ENCODE measurements at regions not wholly inside any gene's neighbourhood (a gene's known extent, or its start where the extent isn't known, plus 50 kb on each side); places are given as distances from the start of the nearest gene placed in this dataset.

DNA sequence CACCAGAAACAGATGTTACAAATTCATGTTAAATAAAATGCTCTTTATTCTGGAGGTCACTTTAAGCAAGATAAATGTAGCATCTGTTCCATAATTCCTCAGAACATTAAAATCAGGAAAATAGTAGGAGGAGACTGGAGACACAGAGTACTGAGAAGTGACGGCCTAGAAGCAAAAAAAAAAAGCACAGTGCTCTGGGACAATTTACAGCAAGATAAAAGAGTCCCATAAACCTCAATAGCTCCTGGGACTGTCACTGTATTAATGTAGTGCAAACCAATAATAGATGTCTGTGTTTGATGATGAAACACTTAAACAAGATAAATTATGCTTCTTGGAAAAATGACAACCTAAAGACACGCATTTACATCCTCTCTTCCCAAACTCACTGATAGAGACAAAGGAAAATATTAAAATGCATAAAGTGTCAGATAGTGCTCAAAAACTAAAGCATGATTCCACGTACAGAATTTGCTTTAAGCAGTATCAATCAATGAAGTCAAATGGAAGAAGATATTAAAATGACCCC is 338.8 kb upstream of the REG3G start:
- H3K27me3 ChIP-seq (ENCODE audit: insufficient read depth, low read length, poor library complexity, severe bottlenecking) = no peaks in the 10 kb centered on the region
- H3K27ac ChIP-seq (ENCODE audit: low read depth, low read length) = no peak overlapping the region
- no peaks in the 10 kb centered on the region for H3K36me3 Mint-ChIP-seq
- no peaks in the 10 kb centered on the region for H3K4me1 Mint-ChIP-seq
- peaks cover 16 to 25% (median 21%) of the 10 kb centered on the region in 5 donors for H3K9me3 Mint-ChIP-seq
- no peaks in the 10 kb centered on the region for H3K4me1 ChIP-seq (ENCODE audit: insufficient read depth, low read length)
- H3K9me3 ChIP-seq (ENCODE audit: low read length) = no peaks in the 10 kb centered on the region
- H3K36me3 ChIP-seq (ENCODE audit: insufficient read depth, low read length) = no peaks in the 10 kb centered on the region
- CTCF ChIA-PET = no interaction called here
- POLR2A ChIA-PET = no interaction called here
- no peak for DNase-seq
- H3K27me3 Mint-ChIP-seq = no peaks in the 10 kb centered on the region
- H3K4me3 ChIP-seq (ENCODE audit: low read length) = no peak overlapping the region
- no peak overlapping the region for H3K27ac Mint-ChIP-seq
- no peak overlapping the region for H3K4me3 Mint-ChIP-seq

DNA sequence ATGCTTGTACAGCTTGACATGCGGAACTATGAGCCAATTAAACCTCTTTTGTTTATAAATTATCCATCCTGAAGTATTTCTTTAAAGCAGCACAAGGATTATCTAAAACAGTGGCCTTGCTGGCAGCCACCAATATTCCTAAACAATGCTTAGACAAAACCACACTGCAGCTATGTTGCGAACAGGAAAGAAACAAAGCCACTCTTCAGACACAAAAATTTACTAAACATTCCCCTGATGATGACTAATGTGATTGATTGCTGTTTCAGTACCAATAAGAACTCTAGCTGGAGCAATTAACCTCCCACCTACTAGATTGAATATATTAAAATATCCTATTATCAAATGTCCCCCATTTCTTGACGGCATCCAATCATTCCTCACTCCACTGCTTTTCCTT is 325.8 kb upstream of the REG3G start:
- H3K4me3 Mint-ChIP-seq = no peak overlapping the region

DNA sequence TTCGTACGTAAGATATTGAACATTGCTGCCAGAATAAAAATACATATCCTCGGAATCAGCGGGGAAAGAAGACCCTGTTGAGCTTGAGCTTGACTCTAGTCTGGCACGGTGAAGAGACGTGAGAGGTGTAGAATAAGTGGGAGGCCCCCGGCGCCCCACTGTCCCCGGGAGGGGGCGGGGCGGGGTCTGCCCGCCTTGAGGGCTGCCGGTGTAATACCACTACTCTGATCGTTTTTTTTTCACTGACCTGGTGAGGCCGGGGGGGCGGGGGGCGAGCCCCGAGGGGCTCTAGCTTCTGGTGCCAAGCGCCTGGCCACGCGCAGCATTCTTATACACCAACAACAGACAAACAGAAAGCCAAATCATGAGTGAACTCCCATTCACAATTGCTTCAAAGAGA is 324.0 kb upstream of the REG3G start:
- Histone ChIP-seq H3K4me3 (ENCODE audit: low read length) (no peak overlapping the region), H3K27ac (ENCODE audit: low read depth, low read length) (no peak overlapping the region), H3K9me3 (ENCODE audit: low read length) (no peaks in the 10 kb centered on the region), H3K4me1 (ENCODE audit: insufficient read depth, low read length) (no peaks in the 10 kb centered on the region), H3K27me3 (ENCODE audit: insufficient read depth, low read length, poor library complexity, severe bottlenecking) (no peaks in the 10 kb centered on the region), H3K36me3 (ENCODE audit: insufficient read depth, low read length) (no peaks in the 10 kb centered on the region)
- DNase-seq = no peak
- Mint-ChIP-seq H3K36me3 (no peaks in the 10 kb centered on the region), H3K27ac (no peak overlapping the region), H3K4me1 (no peaks in the 10 kb centered on the region), H3K4me3 (no peak overlapping the region), H3K9me3 (peaks cover 4 to 31% (median 14%) of the 10 kb centered on the region in 5 donors), H3K27me3 (no peaks in the 10 kb centered on the region)
- ChIA-PET CTCF (no interaction called here), POLR2A (no interaction called here)

More for the DNA sequence above, 325.8 kb upstream of the REG3G start:
- no peaks in the 10 kb centered on the region for H3K36me3 Mint-ChIP-seq
- Histone ChIP-seq H3K4me1 (ENCODE audit: insufficient read depth, low read length) (no peaks in the 10 kb centered on the region), H3K27ac (ENCODE audit: low read depth, low read length) (no peak overlapping the region), H3K9me3 (ENCODE audit: low read length) (no peaks in the 10 kb centered on the region), H3K36me3 (ENCODE audit: insufficient read depth, low read length) (no peaks in the 10 kb centered on the region), H3K4me3 (ENCODE audit: low read length) (no peak overlapping the region), H3K27me3 (ENCODE audit: insufficient read depth, low read length, poor library complexity, severe bottlenecking) (no peaks in the 10 kb centered on the region)
- H3K27ac Mint-ChIP-seq = no peak overlapping the region
- H3K9me3 Mint-ChIP-seq = peaks cover 4 to 20% (median 16%) of the 10 kb centered on the region in 5 donors
- CTCF ChIA-PET = no interaction called here
- H3K4me1 Mint-ChIP-seq = no peaks in the 10 kb centered on the region
- no peak for DNase-seq
- no peaks in the 10 kb centered on the region for H3K27me3 Mint-ChIP-seq
- POLR2A ChIA-PET = no interaction called here

DNA sequence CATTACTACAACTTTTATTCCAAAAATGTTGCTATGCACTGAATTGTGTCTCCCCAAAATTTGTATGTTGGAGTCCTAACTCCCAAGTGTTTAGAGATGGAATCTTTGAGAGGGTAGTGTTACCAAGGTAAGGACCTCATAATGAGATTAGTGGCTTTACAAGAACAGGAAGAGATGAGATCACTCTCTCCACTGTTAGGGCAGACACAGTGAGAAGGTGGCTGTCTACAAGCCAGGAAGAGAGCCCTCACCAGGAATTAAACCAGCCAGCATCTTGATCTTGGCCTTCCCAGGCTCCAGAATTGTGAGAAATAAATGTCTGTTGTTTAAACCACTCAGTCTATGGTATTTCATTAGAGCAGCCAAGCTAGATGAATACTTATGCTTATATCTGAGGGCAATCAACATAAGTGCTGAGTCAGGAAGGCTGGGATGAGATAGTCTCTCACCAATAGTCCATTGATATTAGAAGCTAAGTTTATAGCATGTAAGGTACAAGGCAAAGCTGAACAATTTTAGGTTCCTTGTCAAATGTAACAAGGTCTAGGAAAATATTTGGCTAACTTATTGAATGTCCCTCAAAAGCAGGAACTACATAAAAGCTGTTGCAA is 317.6 kb upstream of the REG3G start:
- H3K4me1 Mint-ChIP-seq = no peaks in the 10 kb centered on the region
- CTCF ChIA-PET = no interaction called here

DNA sequence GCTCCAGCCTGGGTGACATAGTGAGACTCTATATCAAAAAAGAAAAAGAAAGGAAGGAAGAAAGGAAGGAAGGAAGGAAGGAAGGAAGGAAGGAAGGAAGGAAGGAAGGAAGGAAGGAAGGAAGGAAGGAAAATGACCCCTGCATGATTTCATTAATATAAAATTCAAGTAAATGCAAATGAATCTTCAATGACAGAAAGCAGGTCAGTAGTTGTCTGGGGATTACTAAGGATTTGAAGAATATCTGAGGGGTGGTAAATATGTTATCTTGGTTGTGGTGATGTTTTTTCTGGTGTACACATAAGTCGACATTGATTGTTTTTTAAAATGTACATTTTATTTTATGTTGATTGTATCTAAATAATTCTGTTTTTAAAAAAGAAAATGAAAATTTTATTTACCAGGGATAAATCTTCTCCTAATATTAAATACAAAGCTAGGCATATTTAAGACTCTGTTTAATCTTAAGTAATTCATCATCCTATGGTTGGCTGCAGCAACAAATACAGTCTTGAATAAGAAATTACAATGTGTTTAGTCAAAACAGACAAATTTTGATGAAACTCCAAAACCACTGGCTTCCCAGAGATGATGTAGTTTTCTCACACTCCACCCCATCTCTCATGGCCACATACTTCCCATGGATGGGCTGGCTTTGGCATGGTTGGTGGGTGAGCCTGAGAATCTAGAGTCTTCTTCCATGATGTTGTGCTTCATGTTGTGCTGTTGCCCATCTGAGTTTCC is 314.7 kb upstream of the REG3G start:
- no peaks in the 10 kb centered on the region for H3K9me3 ChIP-seq (ENCODE audit: low read length)
- ChIA-PET POLR2A (no interaction called here), CTCF (no interaction called here)
- no peak overlapping the region for H3K4me3 Mint-ChIP-seq
- no peaks in the 10 kb centered on the region for H3K27me3 Mint-ChIP-seq
- no peak overlapping the region for H3K27ac ChIP-seq (ENCODE audit: low read depth, low read length)
- H3K36me3 ChIP-seq (ENCODE audit: insufficient read depth, low read length) = no peaks in the 10 kb centered on the region
- no peaks in the 10 kb centered on the region for H3K36me3 Mint-ChIP-seq
- no peaks in the 10 kb centered on the region for H3K4me1 Mint-ChIP-seq
- H3K4me1 ChIP-seq (ENCODE audit: insufficient read depth, low read length) = no peaks in the 10 kb centered on the region
- peaks cover 0 to 23% (median 7%) of the 10 kb centered on the region in 5 donors for H3K9me3 Mint-ChIP-seq
- H3K27ac Mint-ChIP-seq = peak overlapping the region in 1 of 8 donors; percentile 82
- H3K27me3 ChIP-seq (ENCODE audit: insufficient read depth, low read length, poor library complexity, severe bottlenecking) = no peaks in the 10 kb centered on the region
- no peak overlapping the region for H3K4me3 ChIP-seq (ENCODE audit: low read length)
- DNase-seq = no peak

More for the DNA sequence above, 317.6 kb upstream of the REG3G start:
- H3K9me3 Mint-ChIP-seq = peaks cover 0 to 19% (median 4%) of the 10 kb centered on the region in 5 donors
- H3K27ac ChIP-seq (ENCODE audit: low read depth, low read length) = no peak overlapping the region
- no peaks in the 10 kb centered on the region for H3K36me3 ChIP-seq (ENCODE audit: insufficient read depth, low read length)
- POLR2A ChIA-PET = no interaction called here
- no peak overlapping the region for H3K4me3 Mint-ChIP-seq
- no peak for DNase-seq
- no peaks in the 10 kb centered on the region for H3K36me3 Mint-ChIP-seq
- no peak overlapping the region for H3K4me3 ChIP-seq (ENCODE audit: low read length)
- H3K27ac Mint-ChIP-seq = no peak overlapping the region
- H3K27me3 ChIP-seq (ENCODE audit: insufficient read depth, low read length, poor library complexity, severe bottlenecking) = no peaks in the 10 kb centered on the region
- H3K4me1 ChIP-seq (ENCODE audit: insufficient read depth, low read length) = no peaks in the 10 kb centered on the region
- H3K9me3 ChIP-seq (ENCODE audit: low read length) = no peaks in the 10 kb centered on the region
- H3K27me3 Mint-ChIP-seq = no peaks in the 10 kb centered on the region

DNA sequence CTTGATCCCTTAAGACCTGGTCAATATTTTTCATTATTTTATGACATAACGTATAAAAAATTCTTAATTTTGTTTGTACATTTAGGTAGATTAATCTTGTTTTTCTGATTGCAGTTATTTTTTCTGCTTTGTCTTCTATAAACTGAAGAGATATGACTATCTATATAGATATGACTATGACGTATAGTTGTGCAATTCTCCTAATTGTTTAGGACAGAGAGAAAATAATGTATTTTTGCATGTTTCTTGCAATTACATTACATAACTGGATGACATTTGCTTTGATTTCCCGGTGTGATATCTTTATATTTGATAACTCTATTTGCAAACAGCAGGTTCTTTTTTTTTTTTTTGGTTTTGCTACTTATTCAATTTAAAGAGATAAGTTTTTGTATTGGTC is 310.2 kb upstream of the REG3G start:
- H3K36me3 Mint-ChIP-seq = no peaks in the 10 kb centered on the region
- ChIA-PET POLR2A (no interaction called here), CTCF (no interaction called here)
- Histone ChIP-seq H3K27ac (ENCODE audit: low read depth, low read length) (no peak overlapping the region), H3K4me1 (ENCODE audit: insufficient read depth, low read length) (no peaks in the 10 kb centered on the region), H3K9me3 (ENCODE audit: low read length) (peaks cover 6% of the 10 kb centered on the region), H3K36me3 (ENCODE audit: insufficient read depth, low read length) (no peaks in the 10 kb centered on the region), H3K27me3 (ENCODE audit: insufficient read depth, low read length, poor library complexity, severe bottlenecking) (no peaks in the 10 kb centered on the region), H3K4me3 (ENCODE audit: low read length) (no peak overlapping the region)
- no peak overlapping the region for H3K4me3 Mint-ChIP-seq
- no peak overlapping the region for H3K27ac Mint-ChIP-seq
- DNase-seq = no peak
- no peaks in the 10 kb centered on the region for H3K27me3 Mint-ChIP-seq
- H3K9me3 Mint-ChIP-seq = peaks cover 3 to 35% (median 7%) of the 10 kb centered on the region in 5 donors
- no peaks in the 10 kb centered on the region for H3K4me1 Mint-ChIP-seq

DNA sequence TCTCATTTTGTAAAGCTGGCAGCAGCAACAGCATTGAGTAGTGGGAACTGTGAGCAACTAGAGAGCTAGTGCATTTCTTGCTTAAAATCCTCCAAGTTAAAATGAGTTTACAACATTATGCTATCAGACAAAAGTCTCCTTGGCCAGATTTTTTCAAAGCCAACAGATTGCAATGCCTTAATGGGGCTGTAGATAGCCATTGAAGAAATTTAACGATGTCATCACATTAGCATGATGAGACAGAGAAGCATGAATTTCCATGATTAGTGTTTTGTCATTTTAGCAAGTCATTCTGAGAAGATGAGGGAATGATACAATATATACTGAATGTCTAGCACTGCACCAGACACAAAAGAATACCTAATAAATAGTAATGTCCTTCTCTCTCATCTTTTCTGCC is 307.5 kb upstream of the REG3G start:
- no peaks in the 10 kb centered on the region for H3K36me3 Mint-ChIP-seq
- no peaks in the 10 kb centered on the region for H3K27me3 Mint-ChIP-seq
- ChIA-PET CTCF (no interaction called here), POLR2A (no interaction called here)
- no peak overlapping the region for H3K4me3 Mint-ChIP-seq
- Histone ChIP-seq H3K4me1 (ENCODE audit: insufficient read depth, low read length) (no peaks in the 10 kb centered on the region), H3K27ac (ENCODE audit: low read depth, low read length) (no peak overlapping the region), H3K4me3 (ENCODE audit: low read length) (no peak overlapping the region), H3K36me3 (ENCODE audit: insufficient read depth, low read length) (no peaks in the 10 kb centered on the region), H3K9me3 (ENCODE audit: low read length) (peaks cover 6% of the 10 kb centered on the region), H3K27me3 (ENCODE audit: insufficient read depth, low read length, poor library complexity, severe bottlenecking) (no peaks in the 10 kb centered on the region)
- no peak overlapping the region for H3K27ac Mint-ChIP-seq
- H3K9me3 Mint-ChIP-seq = peaks cover 3 to 41% (median 8%) of the 10 kb centered on the region in 5 donors
- no peaks in the 10 kb centered on the region for H3K4me1 Mint-ChIP-seq
- no peak for DNase-seq

DNA sequence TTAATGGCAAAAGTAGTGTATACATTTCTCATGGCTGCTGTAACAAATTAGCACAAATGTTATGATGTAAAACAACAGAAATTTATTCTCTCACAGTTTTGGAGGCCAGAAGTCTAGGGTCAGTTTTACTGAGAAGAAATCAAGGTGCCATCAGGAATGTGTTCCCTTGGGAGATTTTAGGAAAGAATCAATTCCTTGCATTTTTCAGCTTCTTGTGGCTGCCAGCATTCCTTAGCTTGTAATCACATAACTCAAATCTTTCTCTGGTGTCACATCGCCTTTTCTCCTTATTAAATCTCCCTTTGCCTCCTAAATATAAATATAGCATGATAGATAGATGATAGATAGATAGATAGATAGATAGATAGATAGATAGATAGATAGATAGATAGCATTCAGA is 307.0 kb upstream of the REG3G start:
- Histone ChIP-seq H3K4me3 (ENCODE audit: low read length) (no peak overlapping the region), H3K27ac (ENCODE audit: low read depth, low read length) (no peak overlapping the region), H3K27me3 (ENCODE audit: insufficient read depth, low read length, poor library complexity, severe bottlenecking) (no peaks in the 10 kb centered on the region), H3K9me3 (ENCODE audit: low read length) (peaks cover 6% of the 10 kb centered on the region), H3K36me3 (ENCODE audit: insufficient read depth, low read length) (no peaks in the 10 kb centered on the region), H3K4me1 (ENCODE audit: insufficient read depth, low read length) (no peaks in the 10 kb centered on the region)
- no peak for DNase-seq
- Mint-ChIP-seq H3K36me3 (no peaks in the 10 kb centered on the region), H3K9me3 (peaks cover 2 to 41% (median 10%) of the 10 kb centered on the region in 5 donors), H3K27ac (no peak overlapping the region), H3K27me3 (no peaks in the 10 kb centered on the region), H3K4me1 (no peaks in the 10 kb centered on the region), H3K4me3 (no peak overlapping the region)
- CTCF ChIA-PET = no interaction called here
- POLR2A ChIA-PET = no interaction called here
